ENCODE measurements at regions not wholly inside any gene's neighbourhood (a gene's known extent, or its start where the extent isn't known, plus 50 kb on each side); places are given as distances from the start of the nearest gene placed in this dataset.

- TF ChIP-seq POLR2AphosphoS5 (IDR thresholded peaks at IDR 0.05) (no peak), CTCF (IDR thresholded peaks at IDR 0.05 in 8 of 11, conservative IDR thresholded peaks at IDR 0.05 in 3 of 11) (no peak), POLR2A (IDR thresholded peaks at IDR 0.05) (no peak)
- no peak overlapping the region for H3K4me3 ChIP-seq
- DNase-seq: no peak
- H3K27me3 ChIP-seq (replicated peaks in 1 of 7): no peaks in the 10 kb centered on the region
- 53 to 68% (median 59%) methylated on average over 3 of the region's 3 CpGs for whole genome bisulfite sequencing, 5 donors
- no peaks in the 10 kb centered on the region for H3K4me1 ChIP-seq
- H3K27ac ChIP-seq: no peak overlapping the region
- peaks cover 0 to 6% (median 0%) of the 10 kb centered on the region in 8 donors for H3K9me3 ChIP-seq
- no peaks in the 10 kb centered on the region for H3K36me3 ChIP-seq
- intact Hi-C loops (cut with DNase I; ENCODE audit: low total_unique reads): no loop called here
Observed at GRCh38 chr4:178480105-178480504, 1037.9 kb upstream of the AGA start.

- Histone ChIP-seq H3K4me3 (no peak overlapping the region), H3K27ac (no peak overlapping the region), H3K9me3 (peaks cover 0 to 3% (median 0%) of the 10 kb centered on the region in 8 donors), H3K27me3 (replicated peaks in 1 of 7) (no peaks in the 10 kb centered on the region), H3K36me3 (no peaks in the 10 kb centered on the region), H3K4me1 (no peaks in the 10 kb centered on the region)
- TF ChIP-seq POLR2A (IDR thresholded peaks at IDR 0.05) (no peak), POLR2AphosphoS5 (IDR thresholded peaks at IDR 0.05) (no peak), CTCF (IDR thresholded peaks at IDR 0.05 in 8 of 11, conservative IDR thresholded peaks at IDR 0.05 in 3 of 11) (no peak)
- intact Hi-C loops (cut with DNase I; ENCODE audit: low total_unique reads): no loop called here
- DNase-seq: no peak
Observed at GRCh38 chr4:178480881-178481280, 1038.6 kb upstream of the AGA start.

GRCh38 chr4:178481564-178481963 is 1039.3 kb upstream of the AGA start:
- intact Hi-C loops (cut with DNase I; ENCODE audit: low total_unique reads): no loop called here
- Histone ChIP-seq H3K36me3 (no peaks in the 10 kb centered on the region), H3K4me3 (no peak overlapping the region), H3K27ac (no peak overlapping the region), H3K27me3 (replicated peaks in 1 of 7) (no peaks in the 10 kb centered on the region), H3K9me3 (peaks cover 0 to 3% (median 0%) of the 10 kb centered on the region in 8 donors), H3K4me1 (no peaks in the 10 kb centered on the region)
- no peak for DNase-seq
- WGBS, 5 donors: 47 to 74% (median 70%) methylated on average over 2 to 3 of the region's 3 CpGs
- TF ChIP-seq CTCF (IDR thresholded peaks at IDR 0.05 in 8 of 11, conservative IDR thresholded peaks at IDR 0.05 in 3 of 11): no peak
- TF ChIP-seq POLR2AphosphoS5 (IDR thresholded peaks at IDR 0.05): no peak
- no peak for TF ChIP-seq POLR2A (IDR thresholded peaks at IDR 0.05)

GRCh38 chr4:178523038-178523437 is 1080.8 kb upstream of the AGA start:
- TF ChIP-seq POLR2AphosphoS5 (IDR thresholded peaks at IDR 0.05): no peak
- TF ChIP-seq POLR2A (IDR thresholded peaks at IDR 0.05): no peak
- TF ChIP-seq CTCF (IDR thresholded peaks at IDR 0.05 in 8 of 11, conservative IDR thresholded peaks at IDR 0.05 in 3 of 11): no peak
- no peaks in the 10 kb centered on the region for H3K4me1 ChIP-seq
- H3K27ac ChIP-seq: no peak overlapping the region
- DNase-seq: no peak
- WGBS, 5 donors: 76 to 83% (median 80%) methylated on average over 3 of the region's 3 CpGs
- intact Hi-C loops (cut with DNase I; ENCODE audit: low total_unique reads): no loop called here
- H3K9me3 ChIP-seq: peaks cover 0 to 18% (median 0%) of the 10 kb centered on the region in 8 donors
- no peak overlapping the region for H3K4me3 ChIP-seq
- no peaks in the 10 kb centered on the region for H3K27me3 ChIP-seq (replicated peaks in 1 of 7)
- no peaks in the 10 kb centered on the region for H3K36me3 ChIP-seq
